ENCODE measurements at regions not wholly inside any gene's neighbourhood (a gene's known extent, or its start where the extent isn't known, plus 50 kb on each side); places are given as distances from the start of the nearest gene placed in this dataset.

GRCh38 chr14:64654246-64654900 lies 49.9 kb upstream of the PLEKHG3 start (continued):
- TF ChIP-seq TBL1XR1 (IDR thresholded peaks at IDR 0.05; ENCODE audit: borderline replicate concordance, low read length, partially characterized antibody) = no peak
- TF ChIP-seq PHF21A (CRISPR knock-in tag; IDR thresholded peaks at IDR 0.05) = peak; percentile 30; the same call in 1 of the 2 replicates
- TF ChIP-seq ATF7-NPFF (CRISPR knock-in tag; IDR thresholded peaks at IDR 0.05; ENCODE audit: low read depth) = no peak
- TF ChIP-seq ZNF263 (CRISPR knock-in tag; IDR thresholded peaks at IDR 0.05) = no peak
- TF ChIP-seq TSC22D2 (CRISPR knock-in tag; IDR thresholded peaks at IDR 0.05; ENCODE audit: borderline replicate concordance) = no peak
- TF ChIP-seq FOXP1 (IDR thresholded peaks at IDR 0.05) = no peak
- TF ChIP-seq FOXP1 (CRISPR knock-in tag; IDR thresholded peaks at IDR 0.05) = 0 out of 2 replicates have a peak, but pooled peaks have one; percentile 31
- TF ChIP-seq PAXIP1 (CRISPR knock-in tag; conservative IDR thresholded peaks at IDR 0.05) = peak; percentile 75
- TF ChIP-seq FOXA1 (IDR thresholded peaks at IDR 0.05) = no peak
- TF ChIP-seq FOXA1 (CRISPR knock-in tag; IDR thresholded peaks at IDR 0.05) = peak; percentile 41; the same call in 1 of the 2 replicates
- no peak for TF ChIP-seq ETS1 (CRISPR knock-in tag; IDR thresholded peaks at IDR 0.05)
- no peak for TF ChIP-seq CREB1 (IDR thresholded peaks at IDR 0.05)
- TF ChIP-seq CREB1 (CRISPR knock-in tag; IDR thresholded peaks at IDR 0.05) = no peak
- no peak for TF ChIP-seq MXI1 (IDR thresholded peaks at IDR 0.05; ENCODE audit: borderline replicate concordance, low read depth, low read length)
